ENCODE measurements at regions not wholly inside any gene's neighbourhood (a gene's known extent, or its start where the extent isn't known, plus 50 kb on each side); places are given as distances from the start of the nearest gene placed in this dataset.
"Not testable (repeated sequence)": the region's sequence is repeated elsewhere in the genome, so short reads cannot be mapped to it uniquely, and the experiment has no call there.

DNA sequence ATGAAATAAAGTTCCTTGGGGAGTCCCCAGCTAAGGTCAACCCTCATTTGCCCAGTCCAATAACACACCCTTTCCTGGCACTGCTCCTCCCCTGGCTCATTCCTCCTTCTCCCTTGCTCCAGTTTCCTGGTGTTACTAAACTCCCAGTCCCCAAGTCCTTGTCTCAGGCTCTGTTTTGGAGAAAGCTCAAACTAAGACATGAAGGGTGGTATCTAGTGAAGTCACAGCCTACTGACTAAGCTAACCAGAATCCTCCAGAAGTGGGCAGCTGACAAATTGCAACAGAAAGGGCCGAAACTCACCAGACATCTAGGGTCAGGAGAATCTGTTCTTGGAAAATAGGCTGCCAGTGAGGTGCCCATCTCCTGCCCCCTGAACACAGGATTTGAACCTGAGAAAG, 118.7 kb upstream of the NEK6 start:
- ChIA-PET POLR2A (ENCODE audit: low non-redundant PET) (no interaction called here), CTCF (interaction anchor here (0.5 kb wide), 1 partner anchor 592 kb away, joined by 3 read pairs; no protein-coding TSS in a partner anchor)
- no peak for DNase-seq (ENCODE audit: low spot score)
- no peak overlapping the region for H3K27ac ChIP-seq
- TF ChIP-seq, protein P1, sequence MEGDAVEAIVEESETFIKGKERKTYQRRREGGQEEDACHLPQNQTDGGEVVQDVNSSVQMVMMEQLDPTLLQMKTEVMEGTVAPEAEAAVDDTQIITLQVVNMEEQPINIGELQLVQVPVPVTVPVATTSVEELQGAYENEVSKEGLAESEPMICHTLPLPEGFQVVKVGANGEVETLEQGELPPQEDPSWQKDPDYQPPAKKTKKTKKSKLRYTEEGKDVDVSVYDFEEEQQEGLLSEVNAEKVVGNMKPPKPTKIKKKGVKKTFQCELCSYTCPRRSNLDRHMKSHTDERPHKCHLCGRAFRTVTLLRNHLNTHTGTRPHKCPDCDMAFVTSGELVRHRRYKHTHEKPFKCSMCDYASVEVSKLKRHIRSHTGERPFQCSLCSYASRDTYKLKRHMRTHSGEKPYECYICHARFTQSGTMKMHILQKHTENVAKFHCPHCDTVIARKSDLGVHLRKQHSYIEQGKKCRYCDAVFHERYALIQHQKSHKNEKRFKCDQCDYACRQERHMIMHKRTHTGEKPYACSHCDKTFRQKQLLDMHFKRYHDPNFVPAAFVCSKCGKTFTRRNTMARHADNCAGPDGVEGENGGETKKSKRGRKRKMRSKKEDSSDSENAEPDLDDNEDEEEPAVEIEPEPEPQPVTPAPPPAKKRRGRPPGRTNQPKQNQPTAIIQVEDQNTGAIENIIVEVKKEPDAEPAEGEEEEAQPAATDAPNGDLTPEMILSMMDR (conservative IDR thresholded peaks at IDR 0.05; ENCODE audit: low read depth) = no peak

DNA sequence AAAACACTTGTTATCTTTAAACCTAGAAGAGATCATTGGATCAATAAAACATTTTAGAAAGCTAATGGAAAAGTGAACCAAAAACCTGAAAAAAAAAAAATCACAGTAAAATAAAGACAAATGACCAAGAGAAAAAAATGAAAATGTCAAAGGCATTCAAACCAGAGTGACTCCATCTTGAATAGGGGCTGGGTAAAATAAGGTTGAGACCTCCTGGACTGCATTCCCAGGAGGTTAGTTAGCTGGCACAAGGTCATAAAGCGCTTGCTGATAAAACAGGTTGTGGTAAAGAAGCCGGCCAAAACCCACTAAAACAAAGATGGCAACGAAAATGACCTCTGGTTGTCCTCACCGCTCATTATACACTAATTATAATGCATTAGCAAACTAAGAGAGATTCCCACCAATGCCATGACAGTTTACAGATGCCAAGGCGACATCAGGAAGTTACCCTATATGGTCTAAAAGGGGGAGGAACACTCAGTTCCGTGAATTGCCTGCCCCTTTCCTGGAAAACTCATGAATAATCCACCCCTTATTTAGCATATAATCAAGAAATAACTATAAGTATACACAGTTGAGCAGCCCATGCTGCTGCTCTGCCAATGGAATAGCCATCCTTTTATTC, 116.7 kb upstream of the NEK6 start:
- POLR2A ChIA-PET (ENCODE audit: low non-redundant PET) = no interaction called here
- CTCF ChIA-PET = interaction anchor here (0.6 to 0.7 kb wide), 3 partner anchors 14 to 78 kb away, joined by 3 to 4 read pairs (median 3); no protein-coding TSS in a partner anchor
- no peak for DNase-seq (ENCODE audit: low spot score)
- TF ChIP-seq, protein P1 (conservative IDR thresholded peaks at IDR 0.05; ENCODE audit: low read depth) = no peak
- H3K27ac ChIP-seq = no peak overlapping the region

DNA sequence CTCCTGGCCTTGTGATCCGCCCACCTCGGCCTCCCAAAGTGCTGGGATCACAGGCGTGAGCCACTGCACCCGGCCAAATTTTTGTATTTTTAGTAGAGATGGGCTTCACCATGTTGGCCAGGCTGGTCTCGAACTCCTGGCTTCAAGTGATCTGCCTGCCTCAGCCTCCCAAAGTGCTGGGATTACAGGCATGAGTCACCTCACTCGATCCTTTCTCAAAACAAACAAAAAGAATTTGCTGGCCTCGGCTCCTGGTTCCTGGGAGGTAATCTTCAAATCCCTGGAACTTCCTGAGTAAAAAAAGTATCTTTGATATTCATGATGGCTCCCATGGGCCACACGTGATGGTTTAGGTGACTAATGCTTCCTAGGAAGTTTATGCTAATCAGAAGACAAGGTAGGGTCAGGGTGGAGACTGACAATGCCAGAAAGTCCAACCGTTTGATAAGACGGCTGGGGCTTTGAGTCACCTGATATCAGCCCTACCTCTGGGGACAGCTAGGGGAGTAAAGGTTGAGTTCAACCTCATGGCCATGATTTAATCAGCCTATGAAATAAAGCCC, 113.1 kb upstream of the NEK6 start:
- CTCF ChIA-PET = interaction anchor here (1.0 kb wide), 1 partner anchor 18 kb away, joined by 4 read pairs; no protein-coding TSS in a partner anchor
- POLR2A ChIA-PET (ENCODE audit: low non-redundant PET); H3K27ac ChIP-seq: not testable (repeated sequence)
- peak; percentile 67 for DNase-seq (ENCODE audit: low spot score)

DNA sequence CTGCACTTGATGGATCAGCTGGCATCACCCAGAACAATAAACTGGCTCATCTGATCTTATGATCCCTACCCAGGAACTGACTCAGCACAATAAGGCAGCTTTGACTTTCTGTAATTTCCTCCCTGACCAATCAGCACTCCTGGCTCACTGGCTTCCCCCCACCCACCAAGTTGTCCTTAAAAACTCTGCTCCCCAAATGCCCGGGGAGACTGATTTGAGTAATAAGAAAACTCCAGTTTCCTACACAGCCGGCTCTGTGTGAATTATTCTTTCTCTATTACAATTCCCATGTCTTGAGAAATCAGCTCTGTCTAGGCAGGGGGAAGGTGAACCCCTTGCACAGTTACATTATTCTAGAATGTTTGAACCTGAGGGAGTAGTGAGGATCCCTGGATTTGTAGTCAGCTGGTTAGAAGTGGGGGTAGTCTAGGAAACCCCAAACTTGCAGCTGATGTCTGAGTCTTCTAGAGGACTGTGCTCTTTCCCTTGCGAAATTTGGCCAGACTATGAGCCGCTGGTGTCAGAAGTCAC, 111.7 kb upstream of the NEK6 start:
- no peak for DNase-seq (ENCODE audit: low spot score)
- H3K27ac ChIP-seq = no peak overlapping the region
- ChIA-PET CTCF (interaction anchor here (0.6 kb wide), 1 partner anchor 18 kb away, joined by 3 read pairs; no protein-coding TSS in a partner anchor), POLR2A (ENCODE audit: low non-redundant PET) (no interaction called here)
- TF ChIP-seq, protein P1 (conservative IDR thresholded peaks at IDR 0.05; ENCODE audit: low read depth) = no peak

DNA sequence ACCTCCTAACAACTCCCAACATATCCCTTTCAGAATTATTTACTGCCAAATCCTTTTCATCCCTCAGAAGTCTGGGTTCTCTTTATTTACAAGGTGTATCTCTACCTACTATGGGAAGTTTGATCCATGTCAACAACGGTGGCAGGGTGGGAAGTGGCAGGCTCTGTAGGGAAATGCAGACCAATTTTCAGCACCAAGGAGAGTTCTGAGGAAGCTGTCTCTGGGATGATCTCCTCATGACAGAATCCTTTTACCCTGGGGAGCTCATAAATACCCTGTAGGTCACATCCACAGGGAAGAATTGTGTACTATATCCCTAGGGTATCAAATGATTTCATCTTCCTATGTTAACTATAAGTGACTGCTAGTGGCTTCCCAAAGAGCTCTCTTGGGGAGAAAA, 107.8 kb upstream of the NEK6 start:
- TF ChIP-seq, protein P1 (conservative IDR thresholded peaks at IDR 0.05; ENCODE audit: low read depth) = no peak
- CTCF ChIA-PET = interaction anchor here (0.7 kb wide), 1 partner anchor 23 kb away, joined by 3 read pairs; no protein-coding TSS in a partner anchor
- DNase-seq (ENCODE audit: low spot score) = peak; percentile 45
- no peak overlapping the region for H3K27ac ChIP-seq
- POLR2A ChIA-PET (ENCODE audit: low non-redundant PET) = no interaction called here

GRCh38 chr9:124163760-124164255, 93.9 kb upstream of the NEK6 start:
- TF ChIP-seq, protein P1 (conservative IDR thresholded peaks at IDR 0.05; ENCODE audit: low read depth) = no peak
- no peak overlapping the region for H3K27ac ChIP-seq
- ChIA-PET POLR2A (ENCODE audit: low non-redundant PET) (no interaction called here), CTCF (no interaction called here)
- no peak for DNase-seq (ENCODE audit: low spot score)

DNA sequence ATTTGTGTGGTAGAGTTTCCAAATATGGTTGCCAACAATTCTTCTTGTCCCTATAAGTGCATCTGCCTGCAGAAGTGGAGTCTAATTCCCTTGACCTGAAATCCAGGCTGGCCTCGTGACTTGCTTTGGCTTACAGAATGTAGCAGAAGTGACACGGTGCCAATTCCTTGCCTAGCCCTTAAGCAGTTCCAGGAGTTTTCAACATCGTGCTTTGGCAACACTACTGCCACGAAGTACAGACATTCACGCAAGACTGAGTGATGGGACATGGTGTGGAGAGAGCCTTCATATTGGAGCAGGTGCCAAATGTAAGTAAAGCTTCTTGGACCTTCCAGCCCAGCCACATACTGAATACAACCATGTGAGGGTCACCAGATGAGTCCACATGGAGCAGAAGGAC, 92.9 kb upstream of the NEK6 start:
- ChIA-PET POLR2A (ENCODE audit: low non-redundant PET) (no interaction called here), CTCF (interaction anchor here (0.7 kb wide), 1 partner anchor 22 kb away, joined by 3 read pairs; no protein-coding TSS in a partner anchor)
- TF ChIP-seq, protein P1 (conservative IDR thresholded peaks at IDR 0.05; ENCODE audit: low read depth) = no peak
- no peak for DNase-seq (ENCODE audit: low spot score)
- no peak overlapping the region for H3K27ac ChIP-seq

All from RWPE1 (cell line).